HG02973 (cell line): ENCODE measurements at regions not wholly inside any gene's neighbourhood (a gene's known extent, or its start where the extent isn't known, plus 50 kb on each side); places are given as distances from the start of the nearest gene placed in this dataset.
A peak's percentile ranks its signal among the peaks of the same experiment; 100 is the strongest.

Experiments used
- ATAC-seq: cut with Tn5 transposase; IDR thresholded peaks from one replicate; pipeline ENCODE4 v1.9.1; 2021; ENCODE audit warnings: moderate library complexity; ENCODE audit not compliant: unreplicated experiment

GRCh38 chr6:139925894-139926641 is 551.6 kb upstream of the CITED2 start:
- ATAC-seq, result no peak

- ATAC-seq, result no peak
These were observed 549.6 kb upstream of the CITED2 start for GRCh38 chr6:139923964-139924475.

GRCh38 chr6:139922236-139922635 is 547.8 kb upstream of the CITED2 start:
- no peak for ATAC-seq

GRCh38 chr6:139920776-139921100 is 546.3 kb upstream of the CITED2 start:
- ATAC-seq, result no peak

GRCh38 chr6:139920027-139920775 is 545.8 kb upstream of the CITED2 start:
- ATAC-seq, result no peak

- no peak for ATAC-seq
These were observed 544.9 kb upstream of the CITED2 start for GRCh38 chr6:139919107-139920026.

- no peak for ATAC-seq
These were observed 543.6 kb upstream of the CITED2 start for GRCh38 chr6:139917951-139918630.

GRCh38 chr6:139914910-139915309 is 540.5 kb upstream of the CITED2 start:
- ATAC-seq, result no peak

GRCh38 chr6:139912735-139913400 is 538.4 kb upstream of the CITED2 start:
- ATAC-seq, result no peak

GRCh38 chr6:139909992-139910391 is 535.5 kb upstream of the CITED2 start:
- ATAC-seq, result no peak

- no peak for ATAC-seq
These were observed 531.1 kb upstream of the CITED2 start for GRCh38 chr6:139905404-139906052.

GRCh38 chr6:139904568-139904967 is 530.1 kb upstream of the CITED2 start:
- ATAC-seq, result no peak

- ATAC-seq, result peak; percentile 23
These were observed 529.7 kb upstream of the CITED2 start for GRCh38 chr6:139904158-139904533.

- ATAC-seq, result peak; percentile 98
These were observed 529.1 kb upstream of the CITED2 start for GRCh38 chr6:139903411-139904157.

- no peak for ATAC-seq
These were observed 520.9 kb upstream of the CITED2 start for GRCh38 chr6:139895205-139895793.

- ATAC-seq, result no peak
These were observed 519.8 kb upstream of the CITED2 start for GRCh38 chr6:139894271-139894670.

GRCh38 chr6:139891471-139891870 is 517.0 kb upstream of the CITED2 start:
- ATAC-seq, result no peak

GRCh38 chr6:139888681-139889122 is 514.3 kb upstream of the CITED2 start:
- ATAC-seq, result no peak
